ENCODE measurements at regions not wholly inside any gene's neighbourhood (a gene's known extent, or its start where the extent isn't known, plus 50 kb on each side); places are given as distances from the start of the nearest gene placed in this dataset.
"Not testable (repeated sequence)": the region's sequence is repeated elsewhere in the genome, so short reads cannot be mapped to it uniquely, and the experiment has no call there.

- DNase-seq: no peak
These were observed 420.3 kb downstream of the SOCS6 start for GRCh38 chr18:70709144-70709543.

GRCh38 chr18:70705831-70706416, 417.1 kb downstream of the SOCS6 start:
- peak in 1 of 2 experiments; percentile 44 for DNase-seq

GRCh38 chr18:70700496-70700895, 411.7 kb downstream of the SOCS6 start:
- DNase-seq: no peak

GRCh38 chr18:70698574-70698973, 409.7 kb downstream of the SOCS6 start:
- DNase-seq: no peak

DNA sequence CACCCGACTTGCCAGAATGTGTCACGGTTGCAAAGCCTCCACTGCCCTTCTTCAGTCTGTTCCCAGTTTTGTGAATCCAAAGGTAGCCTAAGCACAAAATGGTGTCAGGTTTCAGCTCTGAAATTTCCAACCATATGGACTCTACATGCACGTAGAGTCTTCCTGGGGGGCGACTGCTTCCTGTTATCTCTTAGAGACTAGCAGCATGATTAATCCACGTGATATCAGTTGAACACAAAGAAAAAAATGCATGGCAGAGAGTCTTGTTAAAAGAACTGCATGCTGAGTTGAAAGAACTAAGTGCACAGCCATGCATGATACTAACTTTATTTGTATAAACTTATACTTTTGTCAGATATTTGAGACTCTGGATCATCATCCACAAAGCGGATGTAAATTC, 404.4 kb downstream of the SOCS6 start:
- peak in 1 of 2 experiments; percentile 36 for DNase-seq

DNA sequence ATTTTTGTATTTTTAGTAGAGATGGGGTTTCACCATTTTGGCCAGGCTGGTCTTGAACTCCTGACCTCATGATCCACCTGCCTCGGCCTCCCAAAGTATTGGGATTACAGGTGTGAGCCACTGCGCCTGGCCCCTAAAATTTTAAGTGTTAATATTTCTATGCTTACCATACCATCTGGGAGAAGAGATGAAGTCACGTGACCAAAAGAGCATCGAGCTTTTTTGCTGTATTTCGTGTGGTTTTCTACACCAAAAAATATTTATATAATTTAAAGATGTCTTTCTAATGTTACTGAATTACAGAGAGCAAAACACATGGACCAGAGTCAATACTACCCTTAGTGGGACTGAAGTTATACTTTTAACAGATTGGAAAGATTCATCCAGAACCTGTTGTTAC, 400.9 kb downstream of the SOCS6 start:
- DNase-seq: not testable (repeated sequence)

DNA sequence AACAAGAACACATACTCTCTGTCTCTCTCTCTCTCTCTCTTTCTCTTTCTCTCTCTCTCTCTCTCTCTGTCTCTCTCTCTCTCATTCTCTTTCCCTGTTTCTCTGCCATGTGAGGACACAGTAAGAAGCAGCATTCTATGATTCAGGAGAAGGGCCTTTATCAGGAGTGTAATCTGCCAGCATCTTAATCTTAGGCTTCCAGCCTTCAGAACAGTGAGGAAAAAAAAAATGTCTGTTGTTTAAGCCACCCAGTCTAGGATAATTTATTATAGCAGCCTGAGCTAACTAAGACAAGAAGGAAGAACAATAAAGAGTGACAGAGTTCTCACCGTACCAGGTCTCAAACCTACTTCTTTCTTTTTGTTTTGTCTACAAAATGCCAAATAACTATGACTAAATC, 399.4 kb downstream of the SOCS6 start:
- no peak for DNase-seq

DNA sequence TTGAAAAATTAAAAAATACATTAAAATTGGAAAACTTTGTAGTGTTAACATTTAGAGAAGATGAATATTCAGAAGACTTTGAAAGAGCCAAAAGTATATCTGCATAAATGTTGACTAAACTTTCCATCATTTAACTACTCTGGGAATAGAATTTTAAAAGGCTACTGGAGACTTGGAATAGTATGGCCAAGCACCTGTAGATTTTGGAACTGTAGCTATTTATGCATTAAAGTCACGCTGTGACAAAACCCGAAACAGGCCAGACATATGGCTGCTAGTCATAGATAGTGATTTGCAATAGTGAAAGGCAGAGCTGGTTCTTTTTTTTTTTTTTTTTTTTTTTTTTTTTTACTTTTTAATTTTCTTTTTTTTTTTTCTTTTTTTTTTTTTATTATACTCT, 396.0 kb downstream of the SOCS6 start:
- no peak for DNase-seq

GRCh38 chr18:70683263-70683662, 394.4 kb downstream of the SOCS6 start:
- no peak for DNase-seq

- no peak for DNase-seq
These were observed 386.1 kb downstream of the SOCS6 start for GRCh38 chr18:70674896-70675295.

GRCh38 chr18:70673831-70674230, 385.0 kb downstream of the SOCS6 start:
- DNase-seq: no peak

DNA sequence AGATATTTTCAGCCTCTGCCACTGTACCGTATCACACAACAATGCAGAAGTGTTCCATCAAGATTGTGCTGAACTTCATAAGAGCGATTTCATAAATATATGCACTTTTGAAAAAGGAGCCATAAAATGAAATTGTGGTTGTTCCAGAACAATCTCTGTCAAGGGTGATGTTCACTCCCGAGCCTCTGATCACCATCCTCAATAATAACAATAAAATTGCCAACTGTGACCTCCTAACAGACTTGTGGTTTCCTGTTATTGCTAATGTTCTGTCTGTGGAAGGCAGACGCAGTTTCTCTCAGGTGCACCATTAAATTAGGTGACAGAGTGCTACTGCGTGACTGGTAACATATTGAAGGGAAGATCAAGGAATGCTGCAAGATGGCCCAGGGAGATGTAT, 383.7 kb downstream of the SOCS6 start:
- DNase-seq: no peak

- no peak for DNase-seq
These were observed 383.2 kb downstream of the SOCS6 start for GRCh38 chr18:70671889-70672565.

GRCh38 chr18:70666936-70667335, 378.1 kb downstream of the SOCS6 start:
- DNase-seq: no peak

DNA sequence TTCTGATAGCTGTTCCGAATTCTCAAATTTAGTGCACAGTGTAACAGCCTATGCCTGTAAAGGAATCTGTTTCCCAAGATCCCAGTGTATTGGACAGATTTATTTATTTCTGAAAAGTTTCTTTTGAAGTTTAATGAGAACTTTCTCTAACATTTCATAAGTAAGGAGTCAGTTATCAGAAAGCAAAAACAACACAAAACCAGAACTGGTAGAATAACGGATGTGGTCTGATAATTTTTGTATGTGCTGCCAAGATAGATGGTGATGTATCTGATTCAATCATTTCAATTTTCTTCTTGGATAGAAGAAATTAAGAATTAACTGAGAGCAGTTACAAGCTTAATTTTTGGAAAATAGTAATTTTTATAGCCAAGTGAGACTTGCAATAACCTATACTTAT, 374.3 kb downstream of the SOCS6 start:
- no peak for DNase-seq

- no peak for DNase-seq
These were observed 373.7 kb downstream of the SOCS6 start for GRCh38 chr18:70662588-70662987.

GRCh38 chr18:70659036-70659925, 370.4 kb downstream of the SOCS6 start:
- DNase-seq: no peak

DNA sequence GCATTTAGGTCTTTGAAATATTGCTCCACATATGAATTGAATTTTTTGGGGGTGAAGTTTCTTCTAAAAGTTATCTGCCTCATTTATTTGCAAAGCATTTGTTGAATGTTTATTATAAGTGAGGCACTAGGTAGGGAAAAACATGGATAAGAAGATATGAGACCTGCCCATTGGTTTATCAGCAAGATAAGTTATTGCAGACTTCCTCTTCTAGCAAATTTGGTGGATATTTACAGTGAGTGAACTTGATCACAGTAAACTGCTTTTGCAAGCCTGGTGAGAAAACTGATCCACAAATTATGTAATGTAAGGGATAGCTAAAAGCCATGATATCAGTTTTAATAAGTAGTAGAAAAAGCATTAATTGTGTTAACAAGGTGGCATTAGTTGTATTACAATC, 364.8 kb downstream of the SOCS6 start:
- DNase-seq: no peak

- DNase-seq: no peak
These were observed 362.0 kb downstream of the SOCS6 start for GRCh38 chr18:70650878-70651277.

GRCh38 chr18:70649683-70650082, 360.8 kb downstream of the SOCS6 start:
- no peak for DNase-seq

DNA sequence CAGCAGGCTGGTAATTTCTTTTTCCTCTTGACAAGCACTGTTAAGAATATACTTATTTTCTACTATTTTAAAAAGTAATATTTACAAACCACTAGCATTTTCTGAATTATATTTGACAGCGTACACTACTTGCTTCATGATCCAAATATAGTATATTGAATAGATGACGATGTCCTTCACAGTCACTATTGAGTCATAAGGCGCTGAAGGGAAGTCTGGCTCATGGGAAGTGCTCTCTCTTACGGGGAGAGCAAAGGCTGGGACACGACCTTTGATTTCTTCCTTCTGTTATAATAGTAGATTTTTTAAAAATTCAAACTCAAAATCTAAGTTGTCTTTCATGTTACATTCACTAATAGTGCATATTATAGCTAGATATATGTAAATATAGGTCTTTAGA, 357.1 kb downstream of the SOCS6 start:
- no peak for DNase-seq

DNA sequence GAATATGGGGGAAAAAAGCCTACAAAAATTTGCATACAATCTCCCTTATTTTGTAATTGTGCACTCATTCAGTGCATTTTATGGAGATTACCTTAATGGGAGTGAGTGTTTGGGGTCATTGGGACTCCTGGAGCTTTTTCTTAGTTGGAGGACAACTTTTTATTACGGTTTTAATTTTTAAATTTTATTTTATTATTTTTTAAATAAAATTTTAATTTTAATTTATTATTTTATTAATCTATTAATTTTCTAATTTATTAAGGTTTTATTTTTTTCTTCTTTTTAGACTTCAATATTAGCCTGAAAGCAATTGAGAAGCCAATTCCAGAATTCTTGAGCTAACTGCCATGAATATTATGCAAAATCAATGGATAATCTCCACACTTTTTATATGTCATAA, 355.0 kb downstream of the SOCS6 start:
- DNase-seq: no peak

- no peak for DNase-seq
These were observed 352.4 kb downstream of the SOCS6 start for GRCh38 chr18:70641156-70641775.

Data from NCI-H2081 (cell line).